SU-DHL-6 (cell line): ENCODE measurements at regions not wholly inside any gene's neighbourhood (a gene's known extent, or its start where the extent isn't known, plus 50 kb on each side); places are given as distances from the start of the nearest gene placed in this dataset.

ENCODE experiments used
- EZH2phosphoT487 ChIP-seq: fragments of 200-600 bp; sonication (generic), shearing (Covaris generic); conservative IDR thresholded peaks from 2 replicates; pipeline ENCODE4 v1.6.1; 2018; ENCODE audit warnings: mild to moderate bottlenecking, antibody characterized with exemption, low read length, moderate library complexity, mixed read lengths
- TF ChIP-seq, protein P1 (sequence below): fragments of 200-600 bp; sonication (generic); IDR thresholded peaks from one replicate; pipeline ENCODE4 v1.5.1; 2017; ENCODE audit warnings: antibody characterized with exemption, mild to moderate bottlenecking, low read length, moderate library complexity; ENCODE audit not compliant: insufficient read depth, poor library complexity, severe bottlenecking

- TF ChIP-seq, protein P1, sequence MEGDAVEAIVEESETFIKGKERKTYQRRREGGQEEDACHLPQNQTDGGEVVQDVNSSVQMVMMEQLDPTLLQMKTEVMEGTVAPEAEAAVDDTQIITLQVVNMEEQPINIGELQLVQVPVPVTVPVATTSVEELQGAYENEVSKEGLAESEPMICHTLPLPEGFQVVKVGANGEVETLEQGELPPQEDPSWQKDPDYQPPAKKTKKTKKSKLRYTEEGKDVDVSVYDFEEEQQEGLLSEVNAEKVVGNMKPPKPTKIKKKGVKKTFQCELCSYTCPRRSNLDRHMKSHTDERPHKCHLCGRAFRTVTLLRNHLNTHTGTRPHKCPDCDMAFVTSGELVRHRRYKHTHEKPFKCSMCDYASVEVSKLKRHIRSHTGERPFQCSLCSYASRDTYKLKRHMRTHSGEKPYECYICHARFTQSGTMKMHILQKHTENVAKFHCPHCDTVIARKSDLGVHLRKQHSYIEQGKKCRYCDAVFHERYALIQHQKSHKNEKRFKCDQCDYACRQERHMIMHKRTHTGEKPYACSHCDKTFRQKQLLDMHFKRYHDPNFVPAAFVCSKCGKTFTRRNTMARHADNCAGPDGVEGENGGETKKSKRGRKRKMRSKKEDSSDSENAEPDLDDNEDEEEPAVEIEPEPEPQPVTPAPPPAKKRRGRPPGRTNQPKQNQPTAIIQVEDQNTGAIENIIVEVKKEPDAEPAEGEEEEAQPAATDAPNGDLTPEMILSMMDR: no peak
- no peak for TF ChIP-seq EZH2phosphoT487
Measured at GRCh38 chr4:130031858-130032257, 935.9 kb downstream of the C4orf33 start.
